Middle frontal gyrus (tissue), 1 donor: ENCODE measurements at regions not wholly inside any gene's neighbourhood (a gene's known extent, or its start where the extent isn't known, plus 50 kb on each side); places are given as distances from the start of the nearest gene placed in this dataset.

Experiments used
- DNase-seq: peaks from one replicate; pipeline ENCODE4 v3.0.0-alpha.2; 2015; ENCODE audit warnings: low spot score; ENCODE audit errors: extremely low spot score

DNA sequence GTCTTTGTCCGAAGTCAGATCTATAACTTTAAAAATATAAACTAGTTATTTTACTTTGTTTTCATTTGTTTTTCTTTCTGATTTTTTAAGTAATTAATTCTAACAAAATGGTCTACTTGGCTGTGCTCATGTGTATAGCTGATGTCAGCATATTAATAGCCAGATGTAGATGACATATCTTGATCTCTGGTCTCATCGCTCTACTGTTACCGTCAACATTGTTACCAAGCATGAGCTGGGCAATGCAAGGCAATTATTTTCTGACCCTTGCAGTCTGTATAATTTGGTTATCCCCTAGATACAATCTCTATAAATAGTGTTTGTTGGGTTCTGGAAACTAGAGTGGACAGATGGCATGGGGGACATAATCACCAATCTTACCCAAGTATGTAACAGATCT lies 151.6 kb upstream of the PTPRK start:
- DNase-seq, result no peak

DNA sequence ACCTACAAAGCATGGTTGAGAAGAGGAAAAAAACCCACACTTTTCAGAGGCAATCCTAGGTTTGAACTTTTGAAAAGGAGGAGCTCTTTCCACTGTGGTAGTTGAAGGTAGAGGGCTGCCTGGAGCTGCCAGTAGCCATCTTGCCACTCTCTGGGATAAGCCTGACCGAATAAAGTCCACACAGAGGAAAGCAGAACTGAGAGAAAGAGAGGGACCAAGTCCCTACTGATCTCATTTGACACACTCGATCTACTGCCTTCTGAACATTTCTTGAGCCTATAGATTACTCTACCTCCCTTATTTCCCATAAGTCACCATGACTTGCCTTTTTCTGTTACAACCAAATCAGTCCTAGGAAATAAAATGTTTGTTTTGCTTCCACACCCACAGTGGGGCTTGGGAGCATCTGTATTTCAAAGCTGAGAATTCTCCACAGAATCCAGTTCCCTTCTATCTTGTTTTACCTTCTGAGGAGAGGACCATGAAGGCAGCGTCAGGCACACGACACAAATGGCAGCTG lies 147.0 kb upstream of the PTPRK start:
- DNase-seq, result no peak

DNA sequence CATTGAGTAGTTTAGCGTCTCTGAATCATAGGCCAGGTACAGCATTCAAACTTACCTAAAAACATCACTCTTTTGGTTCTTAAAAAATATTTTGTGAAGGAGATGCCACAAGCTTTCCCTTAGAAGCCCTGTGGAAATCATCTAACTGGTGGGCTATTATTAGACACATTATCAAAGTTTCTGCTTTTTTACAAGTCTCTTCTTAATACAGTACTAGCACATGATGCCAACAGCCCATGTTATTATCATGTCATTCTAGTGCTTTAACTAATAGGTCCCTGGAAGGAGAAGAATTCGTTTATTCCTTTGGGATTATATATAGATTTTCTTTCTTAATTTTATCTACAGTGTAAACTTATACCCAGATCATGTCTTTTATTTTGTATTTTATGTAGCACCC lies 146.0 kb upstream of the PTPRK start:
- no peak for DNase-seq

DNA sequence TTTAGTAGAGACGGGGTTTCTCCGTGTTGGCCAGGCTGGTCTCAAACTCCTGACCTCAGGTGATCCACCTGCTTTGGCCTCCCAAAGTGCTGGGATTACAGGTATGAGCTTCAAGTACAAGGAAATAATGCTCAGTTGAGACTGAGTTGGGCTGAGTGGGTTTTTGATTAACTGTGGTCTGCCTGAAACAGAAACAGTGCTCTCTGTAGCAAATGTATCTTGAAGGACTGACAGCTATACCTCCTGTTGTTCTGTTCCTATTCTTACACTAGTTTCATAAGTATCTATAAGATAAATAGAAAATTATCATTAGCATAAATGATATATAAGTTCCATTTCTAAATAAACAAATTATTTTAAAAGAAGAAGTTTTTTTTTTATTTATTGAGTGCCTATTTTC lies 142.8 kb upstream of the PTPRK start:
- DNase-seq, result no peak

DNA sequence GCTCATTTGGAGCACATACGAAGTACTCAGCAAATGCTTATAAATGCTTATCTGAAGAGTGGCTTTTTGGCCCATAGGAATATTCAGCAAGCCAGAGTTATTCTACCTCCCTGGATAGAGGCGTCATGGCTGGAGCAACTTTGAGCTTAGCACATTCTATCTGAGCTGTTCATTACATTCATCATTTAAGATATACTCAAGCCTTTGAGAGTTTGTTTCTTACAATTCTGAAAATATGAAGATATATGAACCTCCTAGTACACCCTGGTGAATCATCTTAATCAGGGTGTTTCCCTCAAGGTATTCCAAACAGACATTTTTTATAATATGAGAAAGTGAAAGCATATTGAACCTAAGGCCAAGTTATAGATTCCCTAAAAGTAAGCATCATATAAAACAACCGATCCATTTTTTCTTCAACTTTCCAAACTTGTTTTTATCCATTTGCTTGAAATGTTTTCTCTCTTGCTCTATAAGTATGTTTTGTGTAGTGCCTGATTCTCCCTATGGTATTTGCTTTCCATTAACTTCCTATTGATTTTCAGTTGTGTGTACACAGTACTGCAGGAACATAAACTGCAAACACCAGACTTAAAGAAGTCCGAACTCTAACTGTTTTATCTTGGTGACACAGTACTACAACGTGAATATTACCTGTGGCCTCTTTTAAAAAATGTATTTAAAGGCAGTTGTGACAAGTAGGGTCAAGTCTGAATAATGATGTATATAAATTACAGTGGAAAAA lies 139.7 kb upstream of the PTPRK start:
- no peak for DNase-seq

DNA sequence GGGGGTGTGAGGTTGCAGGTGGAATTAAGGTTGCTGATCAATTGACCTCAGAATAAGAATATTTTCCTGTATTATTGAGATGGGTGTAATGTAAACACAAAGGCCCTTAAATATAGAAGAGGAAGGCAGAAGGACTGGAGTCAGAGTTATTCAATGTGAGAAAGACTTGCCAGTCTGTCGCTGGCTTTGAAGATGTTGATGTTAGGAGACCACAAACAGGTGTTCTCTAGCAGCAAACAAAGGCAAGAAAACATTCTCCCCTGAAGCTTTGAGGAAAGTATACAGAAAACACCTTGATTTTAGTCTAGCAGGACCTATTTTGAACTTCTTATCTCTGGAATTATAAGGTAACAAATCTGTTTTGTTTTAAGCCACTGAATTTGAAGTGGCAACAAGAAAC lies 138.9 kb upstream of the PTPRK start:
- no peak for DNase-seq

DNA sequence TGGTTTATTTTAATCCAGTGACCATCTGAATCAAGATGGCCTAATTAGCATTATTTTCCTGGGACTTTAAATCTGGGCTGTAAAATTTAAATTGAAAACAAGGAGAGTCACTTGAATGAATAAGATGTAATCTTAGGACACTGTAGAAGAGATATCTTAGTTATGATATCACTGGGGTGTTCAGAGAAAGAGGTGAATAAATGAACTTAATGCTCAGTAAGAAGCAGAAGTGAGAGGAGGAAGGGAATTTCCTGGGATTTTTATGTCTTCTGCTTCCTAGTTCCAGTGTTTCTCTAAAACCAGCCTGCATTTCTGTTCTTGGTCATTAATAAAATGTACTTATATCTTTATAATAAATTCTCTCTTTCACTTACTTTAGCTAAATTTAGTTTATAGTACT lies 136.8 kb upstream of the PTPRK start:
- DNase-seq, result no peak

DNA sequence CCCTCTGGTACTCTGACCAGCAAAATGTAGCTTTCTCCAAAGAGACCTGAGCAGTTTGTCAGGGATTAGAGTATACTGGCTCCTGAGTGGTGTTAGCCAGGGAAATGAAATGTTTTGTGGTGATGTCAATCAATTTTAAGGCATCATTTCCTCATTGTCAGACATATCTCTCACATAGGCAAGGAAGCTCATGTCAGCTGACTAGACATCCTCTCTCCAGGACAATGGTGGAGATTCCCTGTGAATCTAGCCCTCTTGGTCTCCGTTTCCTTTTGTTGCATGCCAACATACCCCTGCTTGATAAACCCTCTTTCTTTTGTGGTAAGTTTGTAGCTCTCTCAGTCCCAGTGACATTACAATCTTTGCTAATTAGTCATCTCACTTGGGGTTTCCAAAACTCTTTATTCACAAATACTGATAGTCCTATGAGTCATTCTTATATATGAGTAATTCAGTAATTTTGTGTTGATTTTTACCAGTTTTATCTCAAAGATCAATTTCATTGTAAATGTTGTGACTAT lies 135.6 kb upstream of the PTPRK start:
- no peak for DNase-seq

DNA sequence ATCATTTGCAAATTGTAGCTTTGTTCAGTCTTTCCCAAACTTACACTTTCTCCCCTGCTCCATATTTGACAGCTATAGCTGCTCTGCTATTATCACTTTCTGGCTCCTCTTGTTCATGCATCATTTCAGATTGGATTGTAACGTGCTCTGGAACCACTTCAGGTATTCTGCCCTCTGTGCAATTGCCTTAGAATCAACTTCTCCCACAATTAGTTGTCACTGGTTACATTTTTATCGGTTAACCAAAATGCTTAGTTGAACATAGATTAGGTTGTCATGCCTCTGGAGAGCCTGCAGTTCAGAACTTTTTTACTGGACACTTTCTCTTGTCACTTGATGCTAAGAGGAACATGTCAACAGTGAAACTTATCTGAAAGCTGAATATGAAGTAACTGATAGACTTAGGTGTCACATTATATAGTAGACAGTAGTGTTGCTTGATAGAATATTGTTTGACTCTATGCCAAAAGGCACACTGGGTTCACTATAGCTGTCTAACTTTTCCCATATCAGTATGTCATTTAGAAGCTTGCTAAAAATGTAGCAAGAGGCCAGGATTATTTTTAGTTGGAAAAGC lies 127.7 kb upstream of the PTPRK start:
- no peak for DNase-seq

DNA sequence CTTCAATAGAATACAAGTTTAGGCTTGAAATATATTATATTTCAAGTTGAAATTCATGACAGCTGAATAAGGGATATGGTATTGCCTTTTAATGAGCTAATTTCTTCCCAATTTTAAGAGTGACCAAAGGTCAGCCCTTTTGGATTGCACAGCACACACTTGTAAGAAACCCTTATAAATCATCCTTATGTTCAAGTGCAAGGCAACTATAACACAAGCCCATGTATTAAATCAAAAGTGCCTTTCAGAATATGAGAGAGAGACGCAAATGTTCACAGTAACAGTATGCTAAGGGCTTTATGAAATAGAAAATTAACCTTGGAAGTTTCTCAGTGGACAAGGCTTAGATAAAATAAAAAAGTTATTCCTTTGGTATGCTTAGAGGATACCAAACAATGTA lies 121.7 kb upstream of the PTPRK start:
- DNase-seq, result no peak

DNA sequence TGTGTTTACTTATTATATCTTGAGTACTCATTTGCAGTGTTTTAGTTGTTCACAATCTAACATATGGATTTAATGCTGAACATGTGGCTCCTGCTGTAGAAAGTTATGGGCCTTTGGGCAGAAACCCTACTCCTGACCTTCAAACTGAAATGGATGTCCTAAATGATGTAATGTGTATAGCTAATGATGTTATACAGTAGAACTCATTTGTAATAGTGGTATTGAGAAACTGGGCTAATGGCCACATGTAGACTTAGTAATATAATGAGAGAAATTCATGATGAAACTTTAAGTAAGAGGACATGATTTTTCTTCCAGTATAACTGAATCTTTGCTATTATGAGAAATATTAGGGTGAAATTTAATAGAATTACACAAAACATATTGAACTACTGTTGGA lies 121.3 kb upstream of the PTPRK start:
- no peak for DNase-seq

DNA sequence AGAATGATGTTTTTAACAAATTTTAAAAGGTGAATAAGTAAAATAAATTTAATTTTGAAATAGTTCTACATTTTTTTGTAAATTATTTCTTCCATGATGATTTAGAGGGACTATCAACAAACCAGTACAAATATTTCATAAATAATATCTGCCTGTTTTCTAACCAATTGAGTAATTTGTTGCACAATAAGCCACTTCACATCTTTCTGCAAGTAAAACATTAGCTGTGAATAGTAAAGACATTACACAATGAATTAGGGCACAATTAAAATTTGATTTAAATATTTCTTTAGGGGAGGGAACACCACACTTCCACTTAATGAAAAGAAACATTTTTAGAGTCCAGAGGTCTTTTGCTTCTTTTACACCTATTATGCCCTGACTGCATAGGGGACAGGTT lies 118.4 kb upstream of the PTPRK start:
- no peak for DNase-seq

DNA sequence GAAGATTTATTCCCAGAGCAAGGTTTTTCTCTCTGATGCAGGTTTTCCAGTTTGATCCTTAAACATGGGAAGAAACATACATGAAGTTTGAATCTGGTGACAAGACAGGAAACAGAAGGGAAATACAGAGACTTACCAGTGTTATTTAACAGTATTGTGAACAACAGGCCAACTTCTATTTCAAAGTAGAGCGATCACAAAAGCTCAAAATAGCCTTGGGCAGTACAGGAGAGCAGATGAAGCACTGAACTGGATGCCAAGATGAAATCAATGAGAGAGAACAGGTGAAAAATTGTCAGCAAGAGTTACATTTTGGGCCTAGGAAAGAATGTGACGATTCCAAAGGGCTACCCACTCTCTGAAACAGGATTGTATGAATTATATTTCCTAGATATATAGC lies 114.8 kb upstream of the PTPRK start:
- DNase-seq, result no peak

DNA sequence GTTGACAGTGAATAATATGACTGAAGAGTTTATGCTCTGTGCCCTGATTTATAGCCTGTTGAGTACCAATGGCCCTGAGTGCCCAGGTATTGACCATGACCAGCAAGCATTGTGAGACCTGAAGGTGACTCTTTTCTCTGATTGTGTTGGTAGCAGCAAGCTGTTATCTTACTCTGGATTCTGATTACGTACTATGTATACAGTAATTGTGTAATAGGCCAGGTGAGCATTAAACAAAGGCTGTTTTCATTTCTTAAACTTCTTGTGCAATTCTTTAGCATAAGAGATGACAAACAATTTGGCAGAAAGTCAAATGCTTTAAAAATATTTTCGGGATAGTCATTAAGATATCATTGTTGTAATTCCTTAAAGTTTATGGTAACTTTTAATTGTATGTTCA lies 111.7 kb upstream of the PTPRK start:
- no peak for DNase-seq

DNA sequence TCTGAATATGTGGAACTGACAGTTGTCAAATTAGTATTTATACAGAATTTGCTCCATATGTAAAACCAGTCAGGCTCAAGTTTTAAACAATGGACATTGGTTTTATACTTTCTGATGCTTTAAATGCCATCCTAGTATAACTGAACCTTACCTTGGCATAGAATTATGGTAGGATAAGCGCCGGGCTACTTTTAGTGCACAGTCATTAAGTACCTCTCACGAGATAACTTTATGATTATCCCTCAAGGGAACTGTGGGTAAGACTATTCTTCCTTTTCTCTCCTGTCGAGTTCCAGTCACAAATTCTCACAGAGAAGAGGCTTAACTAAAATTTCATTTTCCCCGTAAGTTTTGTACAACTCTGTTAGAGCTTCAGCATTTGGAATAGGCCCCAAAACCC lies 110.6 kb upstream of the PTPRK start:
- DNase-seq, result no peak

DNA sequence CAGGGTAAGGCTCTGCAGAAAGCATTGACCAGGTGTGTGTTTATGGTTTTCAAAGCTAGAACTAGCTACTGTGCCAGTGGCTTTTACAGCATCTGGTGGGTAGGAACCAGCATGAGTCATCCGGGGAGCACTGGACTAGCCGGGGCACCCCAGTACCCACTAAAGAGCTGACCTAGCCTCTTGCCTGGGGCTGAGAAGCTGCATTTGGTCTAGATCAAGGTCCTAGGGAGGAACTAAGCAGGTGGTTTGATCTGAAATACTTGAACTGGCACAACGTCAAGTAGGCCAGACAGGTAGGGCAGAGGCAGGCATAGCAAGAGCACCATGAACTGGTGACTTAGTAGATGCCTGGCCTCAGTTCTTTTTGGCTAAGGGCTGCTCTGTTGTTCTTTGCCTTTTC lies 109.8 kb upstream of the PTPRK start:
- no peak for DNase-seq

DNA sequence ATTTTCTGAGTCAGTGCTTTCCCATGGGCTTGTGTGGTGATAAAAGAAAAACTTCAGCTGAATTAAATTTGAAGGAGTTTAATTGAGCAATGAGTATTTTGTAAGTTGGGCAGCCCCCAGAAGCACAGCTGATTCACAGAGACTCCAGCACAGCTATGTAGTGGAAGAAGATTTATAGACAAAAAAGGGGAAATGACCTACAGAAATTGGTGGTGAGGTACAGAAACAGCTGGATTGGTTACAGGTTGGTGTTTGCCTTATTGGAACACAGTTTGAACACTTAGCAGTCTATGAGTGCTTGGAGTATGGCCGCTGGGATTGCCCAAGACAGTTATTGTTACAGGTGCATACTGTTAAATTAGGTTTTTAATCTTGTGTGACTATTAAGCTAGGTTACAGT lies 96.9 kb upstream of the PTPRK start:
- DNase-seq, result no peak

DNA sequence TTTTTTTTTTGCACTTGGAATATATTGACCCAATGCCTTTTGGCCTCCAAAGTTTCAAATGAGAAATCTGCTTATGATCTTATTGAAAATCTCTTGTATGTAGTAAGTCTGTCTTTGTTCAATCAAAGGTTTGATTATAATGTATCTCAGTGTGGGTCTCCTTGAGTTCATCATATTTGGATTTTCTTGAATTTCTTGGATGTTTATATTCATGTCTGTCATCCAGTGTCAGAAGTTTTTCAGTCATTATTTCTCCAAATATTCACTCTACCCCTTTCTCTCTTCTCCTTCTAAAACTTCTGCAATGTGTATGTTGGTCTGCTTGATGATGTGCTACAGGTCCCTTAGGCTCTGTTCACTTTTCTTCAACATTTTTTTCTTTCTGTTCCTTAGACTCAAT lies 95.9 kb upstream of the PTPRK start:
- DNase-seq, result no peak

DNA sequence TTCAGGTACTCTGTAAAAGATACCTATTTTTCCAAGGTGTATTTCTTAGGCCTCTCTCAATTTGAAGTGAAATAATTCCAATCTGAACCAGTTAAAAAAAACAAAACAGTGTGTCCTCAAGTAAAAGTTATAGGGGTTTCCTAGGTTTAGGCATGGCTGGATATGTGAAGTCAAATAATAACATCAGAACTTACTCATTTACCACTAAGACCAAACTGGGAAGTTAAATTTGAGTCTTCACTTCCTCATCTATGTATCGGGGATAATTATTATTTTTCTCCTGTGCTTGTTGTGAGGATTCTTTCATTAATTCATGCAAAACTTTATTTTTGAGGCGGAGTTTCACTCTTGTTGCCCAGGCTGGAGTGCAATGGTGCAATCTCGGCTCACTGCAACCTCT lies 86.2 kb upstream of the PTPRK start:
- DNase-seq, result no peak

DNA sequence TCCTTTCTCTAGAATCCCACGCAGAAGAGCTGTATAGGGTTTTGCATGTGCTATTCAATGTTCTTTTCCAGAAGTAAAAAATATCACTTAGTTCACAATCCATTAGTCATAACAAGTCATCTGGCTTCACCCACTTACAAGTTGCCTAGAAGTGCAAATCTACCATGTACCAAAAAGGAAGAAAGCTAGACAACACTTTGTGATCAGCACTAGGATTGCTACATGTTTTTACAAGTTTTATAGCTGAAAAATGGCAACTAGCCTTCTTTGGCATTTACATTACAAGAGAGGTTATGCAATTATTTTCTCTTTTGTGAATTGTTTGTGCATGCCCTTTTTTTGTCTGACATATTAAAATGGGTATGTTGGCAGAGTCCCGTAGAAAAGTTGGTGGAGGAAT lies 85.6 kb upstream of the PTPRK start:
- DNase-seq, result peak; percentile 53

DNA sequence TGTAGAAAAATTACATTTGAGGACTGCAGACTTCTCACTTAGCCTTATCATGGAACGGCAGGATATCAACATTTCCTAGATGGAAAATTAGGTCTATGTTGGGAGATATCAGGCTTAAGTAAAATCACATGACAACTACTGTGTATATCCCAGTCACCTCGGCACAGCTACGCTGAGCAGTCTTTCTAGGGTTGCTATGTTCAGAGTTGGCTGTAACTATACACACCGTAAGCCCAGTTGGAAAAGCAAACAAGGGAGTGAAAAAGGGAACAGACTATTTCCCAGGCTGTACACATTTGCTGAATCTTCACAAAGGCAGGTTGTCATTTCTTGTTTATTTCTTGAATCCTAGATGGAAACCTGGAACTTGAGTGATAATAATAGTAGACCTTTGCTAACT lies 80.7 kb upstream of the PTPRK start:
- DNase-seq, result no peak

DNA sequence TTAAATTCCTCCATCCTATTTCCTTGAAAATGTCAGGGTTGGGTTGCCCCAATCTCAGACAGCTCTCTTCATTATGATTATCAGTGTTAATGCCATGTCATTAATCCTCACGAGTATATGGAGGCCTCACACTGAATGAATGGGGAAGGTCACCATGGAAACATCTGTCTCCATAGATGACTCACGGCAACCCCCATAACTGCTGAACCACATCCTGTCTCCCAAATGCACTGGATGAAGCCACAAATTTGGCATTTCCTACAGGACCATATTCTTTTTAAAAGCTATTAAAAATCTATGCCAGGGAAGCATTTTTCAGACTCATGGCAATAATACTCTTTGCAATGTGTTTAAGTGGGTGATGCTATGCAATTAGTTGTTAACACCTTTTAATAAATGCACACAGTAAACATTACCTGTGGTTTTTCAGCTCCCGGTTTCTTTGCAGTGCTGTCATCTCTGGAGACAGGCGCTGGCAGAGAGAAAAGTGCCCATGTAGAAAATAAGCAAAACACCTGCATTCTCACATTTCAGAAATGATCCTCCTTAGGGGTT lies 80.1 kb upstream of the PTPRK start:
- no peak for DNase-seq

DNA sequence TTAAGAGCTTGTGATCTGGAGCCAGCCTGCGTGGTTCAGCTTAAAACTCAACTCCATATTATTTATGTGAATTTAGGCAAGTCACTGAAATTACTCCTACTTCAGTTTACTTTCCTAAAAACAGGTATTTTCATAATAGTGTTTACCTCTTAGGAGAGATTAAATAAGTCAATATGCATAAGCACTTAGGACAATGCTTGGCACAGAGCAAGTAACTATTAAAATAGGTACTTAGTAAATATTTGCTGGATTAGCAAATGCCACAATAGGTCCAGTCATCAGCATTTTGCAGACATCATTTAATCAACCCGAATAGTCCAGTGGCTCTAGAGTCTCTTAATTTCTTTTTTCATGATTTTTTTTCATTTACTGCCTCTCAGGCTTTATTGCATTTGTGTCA lies 78.6 kb upstream of the PTPRK start:
- DNase-seq, result no peak
